GM12878 (cell line): ENCODE measurements at regions not wholly inside any gene's neighbourhood (a gene's known extent, or its start where the extent isn't known, plus 50 kb on each side); places are given as distances from the start of the nearest gene placed in this dataset.

Source experiments
- BACH1 ChIP-seq: fragments of 450-650 bp; IDR thresholded peaks from 2 replicates; pipeline ENCODE4 v1.6.1; 2017; ENCODE audit warnings: mild to moderate bottlenecking, borderline replicate concordance
- BCL11A ChIP-seq: IDR thresholded peaks from 2 replicates; pipeline ENCODE4 v1.6.1; 2011; ENCODE audit warnings: low read depth, low read length
- BRCA1 ChIP-seq: IDR thresholded peaks from 2 replicates; pipeline ENCODE4 v1.6.1; 2011; ENCODE audit warnings: low read depth, low read length, improper control_type of control experiment
- CUX1 ChIP-seq: IDR thresholded peaks from 2 replicates; pipeline ENCODE4 v1.6.1; 2012; ENCODE audit warnings: improper control_type of control experiment, low read depth, low read length; ENCODE audit not compliant: insufficient replicate concordance
- E2F4 ChIP-seq: IDR thresholded peaks from 2 replicates; pipeline ENCODE4 v1.6.1; 2012; ENCODE audit warnings: low read depth, low read length, improper control_type of control experiment
- HDAC2 ChIP-seq: fragments of 200-600 bp; sonication (generic); IDR thresholded peaks from 2 replicates; pipeline ENCODE4 v1.6.1; 2017
- KDM1A ChIP-seq: fragments of 200-600 bp; sonication (generic); IDR thresholded peaks from 2 replicates; pipeline ENCODE4 v1.6.1; 2016; ENCODE audit warnings: borderline replicate concordance
- MEF2B ChIP-seq: fragments of 450-650 bp; IDR thresholded peaks from 2 replicates; pipeline ENCODE4 v1.6.1; 2018; ENCODE audit warnings: mild to moderate bottlenecking, moderate library complexity; ENCODE audit not compliant: partially characterized antibody, poor library complexity, severe bottlenecking
- NFXL1 ChIP-seq: fragments of 450-650 bp; IDR thresholded peaks from 2 replicates; pipeline ENCODE4 v1.6.1; 2017; ENCODE audit warnings: antibody characterized with exemption, mild to moderate bottlenecking, borderline replicate concordance
- RAD51 ChIP-seq: fragments of 450-650 bp; IDR thresholded peaks from 2 replicates; pipeline ENCODE4 v1.6.1; 2016; ENCODE audit warnings: moderate library complexity, mild to moderate bottlenecking, inconsistent platforms
- SUZ12 ChIP-seq: fragments of 200-600 bp; sonication (generic); IDR thresholded peaks from one replicate; pipeline ENCODE4 v1.6.1; 2018; ENCODE audit warnings: antibody characterized with exemption, mild to moderate bottlenecking; ENCODE audit not compliant: unreplicated experiment

GRCh38 chrX:38868941-38869401 lies 67.7 kb downstream of the MID1IP1 start (continued):
- no peak for TF ChIP-seq E2F4
- TF ChIP-seq RAD51: no peak
- no peak for TF ChIP-seq KDM1A
- no peak for TF ChIP-seq MEF2B
- TF ChIP-seq NFXL1: no peak
- no peak for TF ChIP-seq BCL11A
- TF ChIP-seq CUX1: no peak
- no peak for TF ChIP-seq SUZ12
- TF ChIP-seq HDAC2: no peak
- TF ChIP-seq BACH1: no peak
- TF ChIP-seq BRCA1: no peak
